IMR-90 (cell line): ENCODE measurements at regions not wholly inside any gene's neighbourhood (a gene's known extent, or its start where the extent isn't known, plus 50 kb on each side); places are given as distances from the start of the nearest gene placed in this dataset.

Experiments used
- BHLHE40 ChIP-seq: fragments of 150-350 bp; IDR thresholded peaks from 2 replicates; pipeline ENCODE4 v1.6.1; 2016; ENCODE audit warnings: mild to moderate bottlenecking, low read depth, low read length
- CEBPB ChIP-seq: IDR thresholded peaks from 2 replicates; pipeline ENCODE4 v1.6.1; 2012; ENCODE audit warnings: low read depth, low read length, improper control_type of control experiment
- CHD1 ChIP-seq: IDR thresholded peaks from 2 replicates; pipeline ENCODE4 v1.6.1; 2012; ENCODE audit warnings: low read depth, low read length, improper control_type of control experiment
- MAFK ChIP-seq: IDR thresholded peaks from 2 replicates; pipeline ENCODE4 v1.6.1; 2012; ENCODE audit warnings: low read depth, low read length, improper control_type of control experiment
- MAZ ChIP-seq: IDR thresholded peaks from 2 replicates; pipeline ENCODE4 v1.6.1; 2012; ENCODE audit warnings: low read depth, mild to moderate bottlenecking, low read length, improper control_type of control experiment, moderate library complexity, borderline replicate concordance
- MXI1 ChIP-seq: IDR thresholded peaks from 2 replicates; pipeline ENCODE4 v1.6.1; 2012; ENCODE audit warnings: low read depth, mild to moderate bottlenecking, low read length, moderate library complexity, borderline replicate concordance
- POLR2A ChIP-seq: IDR thresholded peaks from 2 replicates; pipeline ENCODE4 v1.6.1; 2012; ENCODE audit warnings: mild to moderate bottlenecking, low read depth, low read length
- RCOR1 ChIP-seq: IDR thresholded peaks from 2 replicates; pipeline ENCODE4 v1.6.1; 2012; ENCODE audit warnings: mild to moderate bottlenecking, low read length, improper control_type of control experiment; ENCODE audit not compliant: insufficient replicate concordance
- RFX5 ChIP-seq: IDR thresholded peaks from 2 replicates; pipeline ENCODE4 v1.8.0; 2012; ENCODE audit warnings: low read depth, mild to moderate bottlenecking, low read length, moderate library complexity
- SMC3 ChIP-seq: fragments of 150-350 bp; IDR thresholded peaks from 2 replicates; pipeline ENCODE4 v1.6.1; 2016; ENCODE audit warnings: low read depth, mild to moderate bottlenecking, antibody characterized with exemption, low read length, moderate library complexity
- USF2 ChIP-seq: fragments of 150-350 bp; IDR thresholded peaks from 2 replicates; pipeline ENCODE4 v1.6.1; 2017; ENCODE audit warnings: mild to moderate bottlenecking, antibody characterized with exemption, low read length, low read depth
- TF ChIP-seq, protein P1 (sequence below): conservative IDR thresholded peaks from 2 replicates; pipeline ENCODE4 v1.5.1; 2012; ENCODE audit warnings: mild to moderate bottlenecking, low read depth, low read length, improper control_type of control experiment
- TF ChIP-seq, protein P2 (sequence below): fragments of 150-350 bp; IDR thresholded peaks from 2 replicates; pipeline ENCODE4 v1.6.1; 2016; ENCODE audit warnings: low read depth, mild to moderate bottlenecking, low read length, moderate library complexity, borderline replicate concordance

- no peak for TF ChIP-seq USF2
- TF ChIP-seq, protein P1, sequence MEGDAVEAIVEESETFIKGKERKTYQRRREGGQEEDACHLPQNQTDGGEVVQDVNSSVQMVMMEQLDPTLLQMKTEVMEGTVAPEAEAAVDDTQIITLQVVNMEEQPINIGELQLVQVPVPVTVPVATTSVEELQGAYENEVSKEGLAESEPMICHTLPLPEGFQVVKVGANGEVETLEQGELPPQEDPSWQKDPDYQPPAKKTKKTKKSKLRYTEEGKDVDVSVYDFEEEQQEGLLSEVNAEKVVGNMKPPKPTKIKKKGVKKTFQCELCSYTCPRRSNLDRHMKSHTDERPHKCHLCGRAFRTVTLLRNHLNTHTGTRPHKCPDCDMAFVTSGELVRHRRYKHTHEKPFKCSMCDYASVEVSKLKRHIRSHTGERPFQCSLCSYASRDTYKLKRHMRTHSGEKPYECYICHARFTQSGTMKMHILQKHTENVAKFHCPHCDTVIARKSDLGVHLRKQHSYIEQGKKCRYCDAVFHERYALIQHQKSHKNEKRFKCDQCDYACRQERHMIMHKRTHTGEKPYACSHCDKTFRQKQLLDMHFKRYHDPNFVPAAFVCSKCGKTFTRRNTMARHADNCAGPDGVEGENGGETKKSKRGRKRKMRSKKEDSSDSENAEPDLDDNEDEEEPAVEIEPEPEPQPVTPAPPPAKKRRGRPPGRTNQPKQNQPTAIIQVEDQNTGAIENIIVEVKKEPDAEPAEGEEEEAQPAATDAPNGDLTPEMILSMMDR, result no peak
- no peak for TF ChIP-seq RFX5
- TF ChIP-seq POLR2A, result no peak
- no peak for TF ChIP-seq MXI1
- TF ChIP-seq CHD1, result no peak
- TF ChIP-seq MAZ, result no peak
- no peak for TF ChIP-seq SMC3
- TF ChIP-seq MAFK, result no peak
- TF ChIP-seq RCOR1, result no peak
- TF ChIP-seq, protein P2, sequence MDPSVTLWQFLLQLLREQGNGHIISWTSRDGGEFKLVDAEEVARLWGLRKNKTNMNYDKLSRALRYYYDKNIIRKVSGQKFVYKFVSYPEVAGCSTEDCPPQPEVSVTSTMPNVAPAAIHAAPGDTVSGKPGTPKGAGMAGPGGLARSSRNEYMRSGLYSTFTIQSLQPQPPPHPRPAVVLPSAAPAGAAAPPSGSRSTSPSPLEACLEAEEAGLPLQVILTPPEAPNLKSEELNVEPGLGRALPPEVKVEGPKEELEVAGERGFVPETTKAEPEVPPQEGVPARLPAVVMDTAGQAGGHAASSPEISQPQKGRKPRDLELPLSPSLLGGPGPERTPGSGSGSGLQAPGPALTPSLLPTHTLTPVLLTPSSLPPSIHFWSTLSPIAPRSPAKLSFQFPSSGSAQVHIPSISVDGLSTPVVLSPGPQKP, result no peak
- no peak for TF ChIP-seq BHLHE40
- no peak for TF ChIP-seq CEBPB
Observed at GRCh38 chr15:79702621-79703020, 194.2 kb downstream of the MTHFS start.
